Ammon's horn (tissue), 1 donor: ENCODE measurements at regions not wholly inside any gene's neighbourhood (a gene's known extent, or its start where the extent isn't known, plus 50 kb on each side); places are given as distances from the start of the nearest gene placed in this dataset.

Experiments
- DNase-seq: peaks from one replicate; pipeline ENCODE4 v3.0.0-alpha.2; 2016; ENCODE audit warnings: low spot score

DNA sequence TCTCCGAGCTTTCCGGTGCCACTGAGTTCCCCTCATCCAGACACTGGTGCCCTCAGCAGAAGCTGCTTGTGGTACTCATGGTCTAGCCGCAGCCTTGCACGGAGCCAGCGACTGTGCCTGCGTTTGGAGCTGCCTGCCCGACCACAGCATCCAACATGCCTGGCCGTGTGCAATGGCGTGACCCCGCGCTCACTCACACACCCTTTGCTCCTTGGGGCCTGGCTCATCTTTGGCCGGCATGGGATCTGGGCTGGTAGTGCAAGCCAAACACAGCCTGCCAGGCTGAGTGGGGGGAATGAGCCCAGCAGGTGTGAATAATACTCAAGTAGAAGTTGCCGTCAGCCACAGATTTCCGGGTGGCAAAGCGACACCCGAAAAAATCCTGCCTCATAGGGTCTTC is 1178.7 kb upstream of the GBE1 start:
- DNase-seq = no peak

DNA sequence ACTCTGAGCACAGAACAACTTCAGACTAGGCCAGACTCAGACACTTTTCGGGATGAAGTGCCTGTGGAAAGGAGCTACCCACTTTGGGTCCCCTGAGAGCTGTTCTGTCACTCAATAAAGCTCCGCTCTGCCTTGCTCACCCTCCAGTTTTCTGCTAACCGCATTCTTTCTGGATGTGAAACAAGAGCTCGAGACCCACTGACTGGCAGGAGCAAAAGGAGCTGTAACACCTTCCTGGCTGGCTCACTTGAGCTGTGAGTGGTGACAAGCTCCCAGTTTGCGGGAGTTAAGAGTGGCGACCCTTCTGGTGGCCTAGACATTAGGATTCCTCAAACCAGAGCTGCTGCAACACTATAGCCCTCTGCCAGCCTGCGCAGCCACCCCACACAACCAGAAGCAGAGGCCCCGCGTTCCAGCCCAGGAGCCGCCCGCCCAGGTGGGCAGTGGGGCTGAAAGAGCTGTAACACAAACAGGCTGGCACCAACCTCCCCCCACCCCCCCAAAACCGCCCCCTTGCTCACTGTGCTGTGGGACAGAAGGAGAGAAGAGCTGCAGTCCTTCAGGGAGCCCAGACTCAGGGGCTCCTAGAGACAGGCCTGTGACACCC is 1178.1 kb upstream of the GBE1 start:
- no peak for DNase-seq

DNA sequence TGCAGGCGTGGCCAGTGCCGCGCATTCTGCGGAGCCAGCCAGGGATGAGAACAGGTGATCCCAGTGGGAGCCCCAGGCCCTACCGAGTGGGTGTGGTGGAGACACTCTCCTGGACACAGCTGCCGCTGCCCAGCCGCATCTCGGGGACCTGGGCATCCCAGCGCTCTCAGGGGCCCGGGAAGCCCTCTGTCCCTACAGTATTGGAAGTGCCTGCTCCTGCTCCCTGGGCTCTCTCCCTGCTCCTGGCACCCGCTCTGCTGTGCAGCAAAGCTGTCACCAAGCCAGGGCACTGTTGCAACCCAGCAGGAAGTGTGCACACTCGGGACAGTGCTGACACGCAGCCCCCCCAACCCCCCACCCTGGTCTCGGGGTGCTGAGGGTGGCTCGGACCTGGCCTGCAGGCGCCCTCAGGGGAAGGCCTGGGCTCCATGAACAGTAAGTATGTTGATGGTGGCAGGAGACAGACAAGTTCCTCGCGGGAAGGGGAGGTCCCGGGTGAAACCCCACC is 1177.4 kb upstream of the GBE1 start:
- no peak for DNase-seq

DNA sequence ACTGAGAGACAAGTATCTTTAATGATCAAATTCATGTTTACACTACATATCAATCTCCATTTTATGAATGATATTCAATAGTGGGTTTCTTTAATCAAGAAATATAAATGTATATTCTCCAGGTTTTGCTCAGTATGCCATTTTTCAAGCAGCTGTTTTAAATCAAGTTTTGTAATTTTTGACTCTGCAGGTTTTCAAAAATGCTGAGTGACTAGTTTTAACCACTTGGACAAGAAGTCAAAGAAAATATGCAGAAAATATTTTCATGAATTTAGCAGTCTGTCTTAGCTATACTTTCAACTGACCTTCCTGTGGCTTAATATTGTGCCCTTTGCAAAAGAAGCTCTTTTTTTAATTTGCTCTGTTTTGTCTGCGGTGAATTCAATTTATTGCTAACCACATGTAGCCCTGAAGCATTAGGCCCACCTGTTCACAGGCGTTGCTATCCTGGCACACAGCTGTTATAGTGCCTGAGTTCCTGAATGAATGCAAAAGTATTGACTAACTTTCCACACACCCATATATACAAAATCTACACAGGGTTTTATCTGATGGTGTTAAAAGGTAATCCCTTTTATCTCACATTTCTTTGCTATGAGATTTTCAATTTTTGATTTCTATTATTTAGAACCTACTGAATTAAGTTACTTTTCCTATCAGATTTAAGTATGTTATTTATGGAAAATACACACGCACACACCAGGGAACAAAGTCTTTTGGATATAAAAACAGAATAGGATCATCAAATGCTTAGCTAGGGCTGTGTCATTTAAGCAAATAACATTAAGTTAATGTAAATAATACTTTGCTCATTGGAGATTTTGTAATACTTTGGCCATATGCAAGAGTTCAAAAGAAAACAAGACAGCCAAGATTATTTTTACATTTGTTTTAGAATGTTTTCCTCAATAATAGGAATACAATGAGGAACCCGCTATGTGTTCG is 1166.1 kb upstream of the GBE1 start:
- DNase-seq = no peak

GRCh38 chr3:82891028-82891427 is 1129.6 kb upstream of the GBE1 start:
- DNase-seq = no peak

DNA sequence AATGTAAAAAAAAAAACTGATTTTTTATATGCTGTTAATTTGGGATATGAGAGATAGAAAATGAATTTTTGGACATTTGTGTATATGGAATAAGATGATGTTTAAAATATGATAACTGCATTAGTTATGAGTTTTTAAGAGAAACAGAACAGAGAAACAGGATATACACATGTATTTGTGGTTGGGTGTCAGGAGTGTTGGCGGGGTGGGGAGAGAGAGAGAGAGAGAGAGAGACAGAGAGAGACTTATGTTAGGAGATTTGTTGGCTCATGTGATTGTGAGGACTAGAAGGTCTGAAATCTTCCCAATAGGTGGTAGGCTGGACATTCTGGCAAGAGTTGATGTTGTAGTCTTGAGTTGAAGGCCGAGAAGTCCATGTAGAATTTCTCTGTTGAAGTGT is 1121.6 kb upstream of the GBE1 start:
- DNase-seq = no peak

DNA sequence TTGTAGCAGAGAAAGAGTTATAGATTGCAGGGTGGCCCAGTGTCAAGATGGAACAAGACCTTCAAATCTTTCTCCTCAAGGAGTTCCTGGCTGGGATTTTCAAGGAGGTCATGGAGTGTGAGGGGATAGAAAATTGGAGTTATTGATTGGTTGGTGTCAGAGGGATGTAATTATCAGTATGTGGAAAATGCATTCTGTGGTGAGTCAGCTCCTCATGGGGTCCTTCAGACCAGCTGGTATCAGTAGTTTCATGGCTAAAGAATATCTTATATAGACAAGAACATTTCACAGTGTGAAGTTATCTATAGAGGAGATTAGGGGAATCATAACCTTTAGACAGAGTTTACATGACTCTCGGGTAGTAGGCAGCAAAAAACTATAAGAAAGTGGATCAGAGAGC is 1114.0 kb upstream of the GBE1 start:
- DNase-seq = no peak

- DNase-seq = no peak
Observed at GRCh38 chr3:82839871-82840270, 1078.4 kb upstream of the GBE1 start.

- DNase-seq = no peak
Observed at GRCh38 chr3:82834098-82834497, 1072.7 kb upstream of the GBE1 start.

GRCh38 chr3:82824491-82824890 is 1063.0 kb upstream of the GBE1 start:
- no peak for DNase-seq

DNA sequence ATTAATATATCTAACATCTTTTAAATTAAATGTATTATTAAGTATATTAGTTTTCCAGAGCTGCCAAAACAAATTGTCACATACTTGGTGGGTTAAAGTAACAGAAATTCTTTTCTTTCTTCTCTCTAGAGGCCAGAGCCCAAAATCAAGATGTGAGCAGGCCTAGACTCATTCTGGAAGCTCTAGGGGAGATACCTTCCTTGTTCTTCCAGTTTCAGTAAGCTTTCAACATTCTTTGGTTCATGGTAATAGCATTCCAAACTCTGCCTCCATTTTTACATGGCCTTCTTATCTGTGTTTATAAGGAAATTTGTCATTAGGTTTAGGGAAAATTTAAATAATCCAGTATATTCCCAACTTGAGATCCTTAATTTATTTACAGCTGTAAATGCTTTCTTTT is 1054.6 kb upstream of the GBE1 start:
- no peak for DNase-seq

DNA sequence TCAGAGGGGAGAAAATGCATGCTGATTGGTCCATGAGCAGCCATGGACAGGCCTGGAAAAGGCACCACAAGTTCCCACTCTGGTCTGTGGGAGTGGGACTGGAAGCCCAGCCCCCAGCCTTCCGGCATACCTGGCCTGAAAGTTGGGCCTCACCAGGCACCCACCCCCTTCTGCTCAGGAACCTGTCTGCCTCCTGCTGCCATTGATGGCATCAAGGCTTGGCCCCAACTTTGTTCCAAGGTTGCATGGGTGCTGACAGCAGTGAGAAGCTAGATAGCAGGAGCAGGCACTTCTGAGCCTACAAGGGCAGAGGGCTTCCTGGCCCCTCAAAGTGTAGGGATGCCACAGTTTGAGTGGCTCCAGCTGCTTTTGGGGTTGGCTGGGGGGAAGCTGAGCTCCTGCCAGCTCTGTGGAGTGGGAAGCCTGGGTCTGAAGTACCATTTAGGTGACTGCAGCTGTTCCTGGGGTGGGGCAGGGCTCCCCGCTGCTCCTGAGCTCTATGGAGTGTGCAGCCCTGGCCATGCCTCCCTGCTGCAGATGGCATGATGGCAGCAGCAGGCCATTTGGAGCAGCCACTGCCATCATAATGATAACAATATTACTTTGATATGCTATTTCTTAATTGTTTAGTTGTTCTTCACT is 1054.1 kb upstream of the GBE1 start:
- no peak for DNase-seq

- DNase-seq = no peak
Observed at GRCh38 chr3:82814660-82815059, 1053.2 kb upstream of the GBE1 start.

DNA sequence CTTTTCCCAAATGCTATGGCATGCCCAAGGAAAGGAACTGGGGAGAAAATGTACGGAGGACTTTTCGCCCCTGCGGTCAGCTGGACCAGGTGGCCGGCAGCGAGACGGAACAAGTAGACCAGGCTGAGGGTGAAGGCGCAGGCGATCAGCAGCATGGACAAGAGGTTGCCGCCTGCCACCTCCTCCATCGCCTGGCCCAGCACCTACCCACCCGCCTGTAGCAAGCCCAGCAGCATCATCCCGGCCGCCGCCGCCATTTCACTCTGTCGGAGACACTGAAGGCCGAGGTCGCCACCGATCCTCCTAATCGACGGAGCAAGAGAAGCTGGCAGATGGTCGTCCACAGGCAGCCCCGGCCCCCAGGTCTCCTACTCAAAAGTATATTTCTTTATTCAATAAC is 1046.3 kb upstream of the GBE1 start:
- DNase-seq = no peak

GRCh38 chr3:82802501-82802900 is 1041.1 kb upstream of the GBE1 start:
- no peak for DNase-seq

DNA sequence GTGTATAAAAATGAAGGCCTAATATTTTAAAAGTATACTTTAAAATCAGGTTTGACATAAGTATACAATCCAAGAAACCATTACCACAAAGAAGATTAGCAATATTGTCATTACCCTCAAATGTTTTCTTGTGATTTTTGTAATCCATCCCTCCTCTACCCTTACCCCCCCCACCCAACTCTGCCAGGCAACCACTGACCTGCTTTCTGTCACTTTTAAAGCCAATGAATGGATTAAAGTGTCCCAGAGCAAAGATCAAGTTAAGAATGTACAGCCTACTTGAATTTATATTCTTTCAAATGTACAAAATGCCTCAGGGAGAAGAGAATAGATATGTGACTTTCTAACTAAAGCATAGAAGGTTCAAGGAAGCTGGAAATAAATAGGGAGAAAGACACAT is 1038.8 kb upstream of the GBE1 start:
- no peak for DNase-seq

- DNase-seq = no peak
Observed at GRCh38 chr3:82796765-82797164, 1035.3 kb upstream of the GBE1 start.

DNA sequence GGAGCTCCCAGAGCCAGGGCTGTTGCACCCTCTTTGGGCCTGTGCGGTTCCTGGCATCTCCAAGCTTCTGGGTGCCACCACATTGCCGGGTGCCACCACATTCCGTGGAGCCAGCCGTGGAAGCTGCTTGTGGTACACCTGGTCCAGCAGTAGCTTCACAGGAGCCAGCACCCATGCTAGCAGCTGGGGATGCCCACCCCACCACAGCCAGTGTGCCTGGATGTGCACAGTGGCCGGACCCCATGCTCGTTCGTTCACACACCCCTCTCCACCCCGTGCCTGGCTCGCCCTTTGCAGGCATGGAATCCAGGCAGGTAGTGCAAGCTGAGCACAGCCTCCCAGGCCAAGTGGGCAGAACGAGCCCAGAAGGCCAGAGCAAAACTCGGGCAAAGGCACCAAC is 1029.8 kb upstream of the GBE1 start:
- DNase-seq = no peak

- DNase-seq = no peak
Observed at GRCh38 chr3:82790307-82791097, 1029.1 kb upstream of the GBE1 start.

DNA sequence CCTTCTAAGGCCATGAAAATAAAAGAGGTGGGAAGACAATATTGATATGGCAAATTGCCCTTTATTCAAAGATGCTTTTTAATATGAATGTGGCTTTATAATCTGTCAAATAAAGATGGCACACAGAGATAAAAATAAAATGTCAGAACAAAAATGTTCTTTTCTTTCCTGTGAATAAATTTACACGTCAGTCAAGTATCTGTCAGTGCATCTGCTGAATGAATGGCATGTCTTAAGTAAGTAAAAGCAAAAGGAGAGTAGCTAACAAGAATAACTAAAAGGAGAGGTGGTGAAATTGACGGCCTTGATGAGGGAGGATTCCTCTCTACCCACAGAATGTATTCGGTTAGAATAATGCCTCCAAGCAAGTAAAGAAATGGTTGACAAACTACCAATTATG is 1021.7 kb upstream of the GBE1 start:
- DNase-seq = no peak

DNA sequence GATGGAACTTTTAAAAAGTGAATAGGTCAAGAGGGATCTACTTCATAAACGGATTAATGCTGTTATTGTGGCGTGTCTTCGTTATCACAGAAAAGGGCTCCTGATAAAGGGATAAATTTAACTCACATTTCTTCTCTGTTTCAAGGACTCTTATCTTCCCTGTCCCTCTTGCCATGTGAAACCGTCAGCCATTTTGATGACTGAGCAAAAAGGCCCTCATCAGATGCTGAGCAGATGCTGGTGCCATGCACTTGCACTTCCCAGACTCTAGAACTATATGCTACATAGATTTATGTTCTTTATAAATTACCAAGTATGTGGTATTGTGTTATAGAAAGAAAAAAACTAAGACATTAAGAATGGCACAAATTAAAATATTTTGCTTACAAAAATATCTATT is 1011.8 kb upstream of the GBE1 start:
- DNase-seq = no peak

DNA sequence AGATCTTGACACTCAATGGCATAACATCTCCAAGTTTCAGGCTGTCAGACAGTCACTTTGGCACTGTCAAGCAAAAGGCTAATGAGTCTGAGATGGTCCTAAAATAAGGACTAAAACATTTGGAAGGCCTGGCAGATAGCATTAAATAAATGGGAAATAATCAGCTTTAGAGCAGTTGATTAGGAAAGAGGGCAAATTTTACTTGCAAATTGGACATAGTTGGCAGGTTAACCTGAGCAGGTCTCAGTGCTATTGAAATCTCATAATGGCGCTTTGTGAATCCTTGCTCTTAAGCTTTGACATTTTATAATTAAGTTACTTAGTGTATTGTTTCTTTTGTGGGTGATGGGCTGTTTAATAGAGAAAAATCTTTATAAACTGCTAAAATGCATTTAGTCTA is 1003.1 kb upstream of the GBE1 start:
- DNase-seq = no peak
